HG03045 (cell line): ENCODE measurements at regions not wholly inside any gene's neighbourhood (a gene's known extent, or its start where the extent isn't known, plus 50 kb on each side); places are given as distances from the start of the nearest gene placed in this dataset.
"Not testable (repeated sequence)": the region's sequence is repeated elsewhere in the genome, so short reads cannot be mapped to it uniquely, and the experiment has no call there.

Source experiments
- ATAC-seq: cut with Tn5 transposase; IDR thresholded peaks from one replicate; pipeline ENCODE4 v1.9.1; 2021; ENCODE audit warnings: mild to moderate bottlenecking, moderate library complexity; ENCODE audit not compliant: unreplicated experiment

- no peak for ATAC-seq
Observed at GRCh38 chr14:41120402-41120801, 486.3 kb upstream of the LRFN5 start.

- ATAC-seq: no peak
Observed at GRCh38 chr14:41096131-41096530, 510.5 kb upstream of the LRFN5 start.

- no peak for ATAC-seq
Observed at GRCh38 chr14:41087056-41087455, 519.6 kb upstream of the LRFN5 start.

GRCh38 chr14:41073544-41073943 lies 533.1 kb upstream of the LRFN5 start:
- no peak for ATAC-seq

GRCh38 chr14:41072776-41073175 lies 533.9 kb upstream of the LRFN5 start:
- ATAC-seq: no peak

- ATAC-seq: no peak
Observed at GRCh38 chr14:41071351-41071750, 535.3 kb upstream of the LRFN5 start.

GRCh38 chr14:41062826-41063225 lies 543.9 kb upstream of the LRFN5 start:
- ATAC-seq: no peak

- ATAC-seq: no peak
Observed at GRCh38 chr14:41055589-41055988, 551.1 kb upstream of the LRFN5 start.

- no peak for ATAC-seq
Observed at GRCh38 chr14:41051801-41052200, 554.9 kb upstream of the LRFN5 start.

- ATAC-seq: no peak
Observed at GRCh38 chr14:41047763-41048162, 558.9 kb upstream of the LRFN5 start.

- ATAC-seq: no peak
Observed at GRCh38 chr14:41037388-41037787, 569.3 kb upstream of the LRFN5 start.

- ATAC-seq: no peak
Observed at GRCh38 chr14:41034969-41035368, 571.7 kb upstream of the LRFN5 start.

GRCh38 chr14:41022932-41023331 lies 583.7 kb upstream of the LRFN5 start:
- ATAC-seq: no peak

- no peak for ATAC-seq
Observed at GRCh38 chr14:41016213-41016612, 590.5 kb upstream of the LRFN5 start.

GRCh38 chr14:41000350-41000749 lies 606.3 kb upstream of the LRFN5 start:
- ATAC-seq: no peak

- no peak for ATAC-seq
Observed at GRCh38 chr14:40989260-40989659, 617.4 kb upstream of the LRFN5 start.

- no peak for ATAC-seq
Observed at GRCh38 chr14:40987481-40987880, 619.2 kb upstream of the LRFN5 start.

GRCh38 chr14:40986655-40987054 lies 620.0 kb upstream of the LRFN5 start:
- ATAC-seq: no peak

GRCh38 chr14:40985584-40985983 lies 621.1 kb upstream of the LRFN5 start:
- ATAC-seq: no peak

GRCh38 chr14:40983604-40984003 lies 623.1 kb upstream of the LRFN5 start:
- no peak for ATAC-seq

- no peak for ATAC-seq
Observed at GRCh38 chr14:40981247-40981646, 625.4 kb upstream of the LRFN5 start.

- not testable (repeated sequence) for ATAC-seq
Observed at GRCh38 chr14:40960257-40960656, 646.4 kb upstream of the LRFN5 start.

GRCh38 chr14:40955131-40955505 lies 651.6 kb upstream of the LRFN5 start:
- ATAC-seq: no peak
